ENCODE measurements at regions not wholly inside any gene's neighbourhood (a gene's known extent, or its start where the extent isn't known, plus 50 kb on each side); places are given as distances from the start of the nearest gene placed in this dataset.
A peak's percentile ranks its signal among the peaks of the same experiment; 100 is the strongest.

DNA sequence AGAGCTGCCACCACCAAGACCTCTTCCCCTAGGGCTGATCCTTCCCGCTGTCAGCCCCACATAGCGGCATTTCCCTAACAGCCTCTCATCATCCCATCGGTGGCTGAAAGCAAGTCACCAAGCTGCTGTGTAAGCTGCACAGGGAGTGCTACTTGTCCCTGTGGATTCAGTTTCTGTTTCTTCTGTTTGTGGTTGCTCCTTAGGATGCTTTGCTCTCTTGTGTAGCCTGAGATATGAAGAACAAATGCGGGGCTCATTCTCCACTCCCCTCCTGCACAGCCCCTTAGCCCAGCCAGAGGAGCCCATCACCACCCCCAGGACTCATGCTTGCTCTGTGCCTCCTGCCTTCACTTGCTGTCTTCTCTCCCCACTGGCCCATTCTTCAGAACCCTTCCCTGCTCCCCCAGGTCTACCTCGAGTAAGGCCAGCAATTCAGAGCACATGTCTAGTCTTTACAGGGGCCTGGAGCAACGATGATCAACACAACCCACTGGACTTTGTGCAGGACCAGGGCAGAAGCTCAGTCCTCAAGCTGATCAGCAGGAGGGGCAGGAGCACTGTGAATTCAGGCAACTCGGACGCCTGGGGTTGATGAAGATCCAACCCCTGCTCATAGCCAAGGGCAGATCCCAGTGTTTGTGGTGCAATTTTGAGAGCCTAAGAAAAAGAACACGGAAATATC is 82.6 kb upstream of the GALNT2 start:
- Histone ChIP-seq H4K8ac (ENCODE audit: low read depth, low read length) (no peak overlapping the region), H2AK5ac (ENCODE audit: low read depth, low read length) (no peak overlapping the region), H3K27me3 (ENCODE audit: control insufficient read depth in 3 of 3, insufficient read depth in 3 of 3, low read depth in 1 of 3, low read length in 3 of 3) (peaks cover 0 to 20% (median 0%) of the 10 kb centered on the region in 3 experiments), H3K9me3 (replicated peaks in 1 of 2; ENCODE audit: control insufficient read depth in 2 of 2, insufficient read depth in 1 of 2, low read depth in 1 of 2, low read length in 2 of 2) (no peaks in the 10 kb centered on the region), H2BK5ac (ENCODE audit: low read length) (no peak overlapping the region), H4K91ac (ENCODE audit: low read depth, low read length, poor library complexity) (no peak overlapping the region), H3K79me1 (ENCODE audit: low read depth, low read length) (no peaks in the 10 kb centered on the region), H2BK120ac (ENCODE audit: low read depth, low read length) (no peak overlapping the region), H3K4me1 (ENCODE audit: control insufficient read depth in 2 of 2, insufficient read depth in 1 of 2, low read depth in 1 of 2, low read length in 2 of 2) (peaks cover 0 to 1% of the 10 kb centered on the region in 2 donors), H2AFZ (ENCODE audit: low read length) (no peak overlapping the region), H3K18ac (ENCODE audit: low read length) (no peak overlapping the region), H2BK12ac (ENCODE audit: low read length) (no peak overlapping the region), H3K27ac (replicated peaks; ENCODE audit: low read length) (no peak overlapping the region), H2BK15ac (ENCODE audit: low read length) (no peak overlapping the region), H3K4me3 (ENCODE audit: low read length in 2 of 2) (no peak overlapping the region), H3K9ac (ENCODE audit: low read depth, low read length, poor library complexity) (no peak overlapping the region), H3K4ac (ENCODE audit: low read length) (no peak overlapping the region), H3K36me3 (replicated peaks in 1 of 2; ENCODE audit: control insufficient read depth in 2 of 2, insufficient read depth in 2 of 2, low read length in 2 of 2) (no peaks in the 10 kb centered on the region), H3K23ac (ENCODE audit: low read depth, low read length, poor library complexity) (no peak overlapping the region), H3K14ac (ENCODE audit: low read length) (no peak overlapping the region), H3K4me2 (ENCODE audit: insufficient read depth, low read length, poor library complexity, severe bottlenecking) (no peak overlapping the region)
- DNase-seq (ENCODE audit: low spot score): no peak
- no CpG with 5 or more reads among the region's 9 CpGs for WGBS, 2 donors (ENCODE audit: extremely low coverage in 2 of 2, insufficient read length in 2 of 2, insufficient replicate concordance in 1 of 2)

GRCh38 chr1:229984992-229985612 is 81.9 kb upstream of the GALNT2 start:
- no peak for DNase-seq (ENCODE audit: low spot score)
- H3K14ac ChIP-seq (ENCODE audit: low read length): no peak overlapping the region
- no CpG with 5 or more reads among the region's 9 CpGs for WGBS, 2 donors (ENCODE audit: extremely low coverage in 2 of 2, insufficient read length in 2 of 2, insufficient replicate concordance in 1 of 2)

GRCh38 chr1:229985613-229986010 is 81.4 kb upstream of the GALNT2 start:
- Histone ChIP-seq H2BK15ac (ENCODE audit: low read length) (no peak overlapping the region), H3K27me3 (ENCODE audit: control insufficient read depth in 3 of 3, insufficient read depth in 3 of 3, low read depth in 1 of 3, low read length in 3 of 3) (peaks cover 0 to 19% (median 0%) of the 10 kb centered on the region in 3 experiments), H3K9ac (ENCODE audit: low read depth, low read length, poor library complexity) (no peak overlapping the region), H3K18ac (ENCODE audit: low read length) (no peak overlapping the region), H2BK12ac (ENCODE audit: low read length) (no peak overlapping the region), H3K14ac (ENCODE audit: low read length) (no peak overlapping the region), H2BK5ac (ENCODE audit: low read length) (no peak overlapping the region), H3K36me3 (replicated peaks in 1 of 2; ENCODE audit: control insufficient read depth in 2 of 2, insufficient read depth in 2 of 2, low read length in 2 of 2) (no peaks in the 10 kb centered on the region), H4K91ac (ENCODE audit: low read depth, low read length, poor library complexity) (no peak overlapping the region), H2BK120ac (ENCODE audit: low read depth, low read length) (no peak overlapping the region), H3K4ac (ENCODE audit: low read length) (no peak overlapping the region), H3K4me3 (ENCODE audit: low read length in 2 of 2) (no peak overlapping the region), H4K8ac (ENCODE audit: low read depth, low read length) (no peak overlapping the region), H3K9me3 (replicated peaks in 1 of 2; ENCODE audit: control insufficient read depth in 2 of 2, insufficient read depth in 1 of 2, low read depth in 1 of 2, low read length in 2 of 2) (no peaks in the 10 kb centered on the region), H3K4me2 (ENCODE audit: insufficient read depth, low read length, poor library complexity, severe bottlenecking) (no peak overlapping the region), H3K23ac (ENCODE audit: low read depth, low read length, poor library complexity) (no peak overlapping the region), H3K27ac (replicated peaks; ENCODE audit: low read length) (no peak overlapping the region), H2AK5ac (ENCODE audit: low read depth, low read length) (no peak overlapping the region), H3K79me1 (ENCODE audit: low read depth, low read length) (no peaks in the 10 kb centered on the region), H3K4me1 (ENCODE audit: control insufficient read depth in 2 of 2, insufficient read depth in 1 of 2, low read depth in 1 of 2, low read length in 2 of 2) (peaks cover 0 to 2% of the 10 kb centered on the region in 2 donors), H2AFZ (ENCODE audit: low read length) (no peak overlapping the region)
- WGBS, 2 donors (ENCODE audit: extremely low coverage in 2 of 2, insufficient read length in 2 of 2, insufficient replicate concordance in 1 of 2): no CpG with 5 or more reads among the region's 7 CpGs
- DNase-seq (ENCODE audit: low spot score): no peak

More at GRCh38 chr1:229984992-229985612, 81.9 kb upstream of the GALNT2 start:
- H3K4me3 ChIP-seq (ENCODE audit: low read length in 2 of 2): no peak overlapping the region
- H2BK12ac ChIP-seq (ENCODE audit: low read length): no peak overlapping the region
- H3K4me1 ChIP-seq (ENCODE audit: control insufficient read depth in 2 of 2, insufficient read depth in 1 of 2, low read depth in 1 of 2, low read length in 2 of 2): peaks cover 0 to 1% of the 10 kb centered on the region in 2 donors
- no peaks in the 10 kb centered on the region for H3K9me3 ChIP-seq (replicated peaks in 1 of 2; ENCODE audit: control insufficient read depth in 2 of 2, insufficient read depth in 1 of 2, low read depth in 1 of 2, low read length in 2 of 2)
- H3K23ac ChIP-seq (ENCODE audit: low read depth, low read length, poor library complexity): no peak overlapping the region
- H3K27me3 ChIP-seq (ENCODE audit: control insufficient read depth in 3 of 3, insufficient read depth in 3 of 3, low read depth in 1 of 3, low read length in 3 of 3): peaks cover 0 to 20% (median 0%) of the 10 kb centered on the region in 3 experiments
- H3K36me3 ChIP-seq (replicated peaks in 1 of 2; ENCODE audit: control insufficient read depth in 2 of 2, insufficient read depth in 2 of 2, low read length in 2 of 2): no peaks in the 10 kb centered on the region
- no peaks in the 10 kb centered on the region for H3K79me1 ChIP-seq (ENCODE audit: low read depth, low read length)
- no peak overlapping the region for H2BK120ac ChIP-seq (ENCODE audit: low read depth, low read length)
- no peak overlapping the region for H3K4ac ChIP-seq (ENCODE audit: low read length)
- H4K91ac ChIP-seq (ENCODE audit: low read depth, low read length, poor library complexity): no peak overlapping the region
- peak overlapping the region; percentile 39 for H3K9ac ChIP-seq (ENCODE audit: low read depth, low read length, poor library complexity)
- no peak overlapping the region for H3K4me2 ChIP-seq (ENCODE audit: insufficient read depth, low read length, poor library complexity, severe bottlenecking)
- peak overlapping the region; percentile 27 for H3K18ac ChIP-seq (ENCODE audit: low read length)
- H3K27ac ChIP-seq (replicated peaks; ENCODE audit: low read length): no peak overlapping the region
- H2BK5ac ChIP-seq (ENCODE audit: low read length): no peak overlapping the region
- no peak overlapping the region for H2AK5ac ChIP-seq (ENCODE audit: low read depth, low read length)
- H4K8ac ChIP-seq (ENCODE audit: low read depth, low read length): no peak overlapping the region
- H2BK15ac ChIP-seq (ENCODE audit: low read length): peak overlapping the region; percentile 51
- H2AFZ ChIP-seq (ENCODE audit: low read length): no peak overlapping the region

GRCh38 chr1:229986737-229987337 is 80.2 kb upstream of the GALNT2 start:
- H2BK5ac ChIP-seq (ENCODE audit: low read length): no peak overlapping the region
- H3K9ac ChIP-seq (ENCODE audit: low read depth, low read length, poor library complexity): no peak overlapping the region
- no peak for DNase-seq (ENCODE audit: low spot score)
- peaks cover 0 to 14% (median 0%) of the 10 kb centered on the region in 3 experiments for H3K27me3 ChIP-seq (ENCODE audit: control insufficient read depth in 3 of 3, insufficient read depth in 3 of 3, low read depth in 1 of 3, low read length in 3 of 3)
- no peak overlapping the region for H4K91ac ChIP-seq (ENCODE audit: low read depth, low read length, poor library complexity)
- H2AK5ac ChIP-seq (ENCODE audit: low read depth, low read length): no peak overlapping the region
- no peak overlapping the region for H4K8ac ChIP-seq (ENCODE audit: low read depth, low read length)
- no CpG with 5 or more reads among the region's 3 CpGs for WGBS, 2 donors (ENCODE audit: extremely low coverage in 2 of 2, insufficient read length in 2 of 2, insufficient replicate concordance in 1 of 2)
- no peaks in the 10 kb centered on the region for H3K36me3 ChIP-seq (replicated peaks in 1 of 2; ENCODE audit: control insufficient read depth in 2 of 2, insufficient read depth in 2 of 2, low read length in 2 of 2)
- H2BK12ac ChIP-seq (ENCODE audit: low read length): no peak overlapping the region
- no peak overlapping the region for H2BK120ac ChIP-seq (ENCODE audit: low read depth, low read length)
- no peaks in the 10 kb centered on the region for H3K79me1 ChIP-seq (ENCODE audit: low read depth, low read length)
- H3K4ac ChIP-seq (ENCODE audit: low read length): no peak overlapping the region
- no peak overlapping the region for H3K14ac ChIP-seq (ENCODE audit: low read length)
- no peak overlapping the region for H3K27ac ChIP-seq (replicated peaks; ENCODE audit: low read length)
- H3K4me3 ChIP-seq (ENCODE audit: low read length in 2 of 2): no peak overlapping the region
- H3K18ac ChIP-seq (ENCODE audit: low read length): no peak overlapping the region
- H3K4me2 ChIP-seq (ENCODE audit: insufficient read depth, low read length, poor library complexity, severe bottlenecking): no peak overlapping the region
- peaks cover 0 to 2% of the 10 kb centered on the region in 2 donors for H3K4me1 ChIP-seq (ENCODE audit: control insufficient read depth in 2 of 2, insufficient read depth in 1 of 2, low read depth in 1 of 2, low read length in 2 of 2)
- no peaks in the 10 kb centered on the region for H3K9me3 ChIP-seq (replicated peaks in 1 of 2; ENCODE audit: control insufficient read depth in 2 of 2, insufficient read depth in 1 of 2, low read depth in 1 of 2, low read length in 2 of 2)
- H2BK15ac ChIP-seq (ENCODE audit: low read length): no peak overlapping the region
- no peak overlapping the region for H2AFZ ChIP-seq (ENCODE audit: low read length)
- H3K23ac ChIP-seq (ENCODE audit: low read depth, low read length, poor library complexity): no peak overlapping the region
